Natural killer cell treated with Interleukin-12 subunit alpha and Interleukin-12 subunit beta and Interleukin-15 and Interleukin-18, amount 100 ng/mL, for 72 hours (primary cell): ENCODE measurements at regions not wholly inside any gene's neighbourhood (a gene's known extent, or its start where the extent isn't known, plus 50 kb on each side); places are given as distances from the start of the nearest gene placed in this dataset.
A peak's percentile ranks its signal among the peaks of the same experiment; 100 is the strongest.

Source experiments
- ATAC-seq, 2 donors: fragments of 150-1000 bp; cut with Tn5 transposase in 1 of 2; sonication (Bioruptor Pico), chemical (Tn5 transposase) in 1 of 2; 2 replicates each; pipeline ENCODE4 v1.10.0; 2021
- DNase-seq: peaks from one replicate; pipeline ENCODE4 v3.0.0; 2022; ENCODE audit warnings: low spot score
- H3K27ac Mint-ChIP-seq, 2 donors: 1 replicate in 1 of 2; 2 replicates in 1 of 2; pipeline ENCODE4 v1.8.0; 2022; ENCODE audit warnings: mixed read lengths in 2 of 2, mild to moderate bottlenecking in 1 of 2, moderate library complexity in 1 of 2
- H3K27me3 Mint-ChIP-seq, 2 donors: 1 replicate in 1 of 2; 2 replicates in 1 of 2; pipeline ENCODE4 v1.8.0; 2022; ENCODE audit warnings: mixed read lengths in 2 of 2
- H3K36me3 Mint-ChIP-seq: one replicate; pipeline ENCODE4 v1.8.0; 2022; ENCODE audit warnings: mixed read lengths
- H3K4me1 Mint-ChIP-seq, 2 donors: 1 replicate in 1 of 2; 2 replicates in 1 of 2; pipeline ENCODE4 v1.8.0; 2022; ENCODE audit warnings: low read depth in 2 of 2, mixed read lengths in 2 of 2, mild to moderate bottlenecking in 1 of 2
- H3K4me3 Mint-ChIP-seq: one replicate; pipeline ENCODE4 v1.8.0; 2022; ENCODE audit warnings: mixed read lengths
- H3K9me3 Mint-ChIP-seq: 2 replicates; pipeline ENCODE4 v1.8.0; 2022; ENCODE audit warnings: mixed read lengths

DNA sequence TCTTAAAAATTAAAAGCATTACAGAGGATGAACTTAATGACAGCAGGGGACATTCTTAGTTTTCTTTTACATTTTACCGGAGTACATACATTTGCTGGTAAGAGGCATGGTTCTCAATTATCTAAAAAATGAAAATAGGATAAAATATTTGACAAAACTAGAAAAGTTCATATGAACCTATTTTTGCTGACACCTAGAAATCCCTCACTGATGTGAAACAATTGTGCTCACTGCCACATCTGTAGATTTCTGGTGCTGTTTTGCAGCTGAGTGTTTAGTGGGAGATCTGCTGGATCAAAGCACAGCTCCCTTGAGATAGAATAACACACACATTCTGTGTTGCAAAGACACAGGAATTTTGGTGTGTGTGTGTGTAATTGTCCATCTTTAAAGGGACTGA, 392.9 kb upstream of the B3GALT2 start:
- peaks cover 6 to 8% of the 10 kb centered on the region in 2 donors for H3K27me3 Mint-ChIP-seq
- H3K36me3 Mint-ChIP-seq, result peaks cover 14% of the 10 kb centered on the region
- ATAC-seq, result no peak
- no peak overlapping the region for H3K27ac Mint-ChIP-seq
- no peaks in the 10 kb centered on the region for H3K9me3 Mint-ChIP-seq
- DNase-seq, result no peak
- H3K4me3 Mint-ChIP-seq, result no peak overlapping the region
- no peaks in the 10 kb centered on the region for H3K4me1 Mint-ChIP-seq

DNA sequence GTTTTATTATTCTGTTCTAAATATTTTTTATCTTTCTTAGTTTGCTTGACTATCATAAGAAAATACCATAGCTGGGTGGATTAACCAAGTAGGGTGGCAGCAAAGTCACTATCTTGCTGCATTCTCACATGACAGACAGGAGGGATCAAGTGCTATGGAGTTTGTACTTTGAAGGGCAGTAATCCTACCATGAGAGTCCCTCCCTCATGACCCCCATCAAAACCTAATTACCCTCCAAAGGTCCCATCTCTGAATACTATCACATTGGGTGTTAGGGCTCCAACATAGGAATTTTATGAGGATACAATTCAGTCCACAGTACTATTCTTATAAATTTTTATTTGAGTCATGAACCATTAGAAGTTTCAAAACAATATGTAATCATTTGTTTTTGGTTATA, 388.5 kb upstream of the B3GALT2 start:
- Mint-ChIP-seq H3K27me3 (peaks cover 0 to 5% of the 10 kb centered on the region in 2 donors), H3K4me3 (no peak overlapping the region), H3K36me3 (peaks cover 25% of the 10 kb centered on the region), H3K27ac (no peak overlapping the region), H3K9me3 (peaks cover 3% of the 10 kb centered on the region), H3K4me1 (peaks cover under 1 to 5% of the 10 kb centered on the region in 2 donors)
- ATAC-seq (no peak), DNase-seq (no peak)

DNA sequence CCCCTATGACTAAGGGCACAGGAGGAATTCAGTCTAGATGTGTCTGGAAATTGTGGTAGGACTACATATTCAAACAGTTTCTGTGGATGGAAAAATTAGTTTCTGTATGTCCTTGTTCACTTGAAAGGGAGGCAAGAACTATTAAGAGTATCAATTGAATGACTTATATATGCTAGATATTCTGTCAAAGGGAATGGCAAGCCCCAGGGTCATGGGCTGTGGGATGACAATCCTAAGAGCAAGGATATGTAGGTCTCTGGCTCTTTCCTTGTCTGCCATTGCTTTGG, 383.5 kb upstream of the B3GALT2 start:
- Mint-ChIP-seq H3K27ac (peak overlapping the region; percentile 66 to 68), H3K27me3 (no peaks in the 10 kb centered on the region), H3K36me3 (peaks cover 34% of the 10 kb centered on the region), H3K4me1 (peaks cover 18 to 28% of the 10 kb centered on the region in 2 donors), H3K4me3 (peak overlapping the region; percentile 39), H3K9me3 (peaks cover 3% of the 10 kb centered on the region)
- DNase-seq (no peak), ATAC-seq (no peak)

DNA sequence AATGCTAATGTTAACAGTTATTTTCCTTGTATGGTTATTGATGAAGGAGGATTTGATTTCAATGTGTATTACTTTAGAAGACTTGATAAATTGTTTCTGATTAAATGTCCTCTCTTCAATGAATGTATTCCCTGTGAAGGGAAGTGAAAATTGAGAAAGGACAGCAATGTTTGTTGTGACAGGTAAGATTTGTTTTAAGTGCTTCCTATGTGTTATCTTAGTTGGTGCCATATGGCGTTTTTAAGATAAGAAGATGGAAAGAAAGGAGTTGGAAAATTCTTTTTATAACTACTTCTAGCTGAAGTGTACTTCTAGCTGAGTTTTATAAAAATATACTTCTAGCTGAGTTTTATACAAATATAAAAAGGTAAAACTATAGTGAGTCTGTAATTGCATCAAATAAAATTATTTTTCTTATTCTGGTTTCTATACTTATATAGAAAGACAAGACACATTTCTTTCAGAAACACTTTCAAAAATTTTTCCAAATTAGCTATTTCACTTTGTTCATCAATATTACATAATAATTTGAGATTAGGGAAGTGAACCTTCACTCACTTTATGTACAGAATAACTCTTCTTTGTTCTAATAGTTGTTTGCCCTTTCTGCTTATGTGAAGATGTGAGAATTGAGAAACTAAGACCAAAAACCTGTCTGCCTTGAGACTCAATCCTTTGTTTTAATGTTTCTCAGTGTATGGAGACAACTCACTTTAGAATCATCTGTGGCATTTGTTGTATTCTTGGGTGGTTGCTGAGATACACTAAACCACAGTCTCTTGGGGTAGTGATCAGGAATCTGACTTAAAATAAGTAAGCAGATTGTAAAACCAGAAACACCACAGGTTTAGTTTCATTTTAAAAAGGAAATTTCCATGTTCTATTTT, 382.9 kb upstream of the B3GALT2 start:
- Mint-ChIP-seq H3K4me1 (peaks cover 18 to 28% of the 10 kb centered on the region in 2 donors), H3K9me3 (peaks cover 3% of the 10 kb centered on the region), H3K27ac (peak overlapping the region; percentile 66 to 68), H3K4me3 (peak overlapping the region; percentile 41), H3K27me3 (no peaks in the 10 kb centered on the region), H3K36me3 (peaks cover 34% of the 10 kb centered on the region)
- DNase-seq, result no peak
- ATAC-seq, result peak; percentile 61 to 73

DNA sequence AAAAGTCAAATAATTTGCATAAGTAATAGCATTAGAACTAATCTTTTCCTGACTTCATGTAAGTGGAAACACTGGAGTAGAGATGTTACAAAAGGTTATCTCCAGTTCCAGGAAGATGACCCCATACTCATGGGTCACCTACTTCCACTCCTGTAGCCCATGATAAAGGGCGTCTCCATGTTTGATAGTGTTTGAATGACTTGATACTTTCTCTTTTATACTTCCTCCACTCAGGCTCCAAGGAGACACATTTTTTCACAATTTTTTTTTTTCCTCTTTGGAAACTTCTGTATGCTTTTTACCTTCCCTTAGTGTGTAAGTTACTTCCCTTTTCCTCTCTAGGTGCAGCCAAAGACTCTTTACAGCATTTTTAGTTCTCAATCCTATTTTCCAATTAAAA, 382.1 kb upstream of the B3GALT2 start:
- Mint-ChIP-seq H3K36me3 (peaks cover 28% of the 10 kb centered on the region), H3K27ac (peak overlapping the region in 1 of 2 donors; percentile 66), H3K9me3 (peaks cover 3% of the 10 kb centered on the region), H3K27me3 (no peaks in the 10 kb centered on the region), H3K4me1 (peaks cover 18 to 28% of the 10 kb centered on the region in 2 donors), H3K4me3 (peak overlapping the region; percentile 41)
- DNase-seq, result no peak
- no peak for ATAC-seq

DNA sequence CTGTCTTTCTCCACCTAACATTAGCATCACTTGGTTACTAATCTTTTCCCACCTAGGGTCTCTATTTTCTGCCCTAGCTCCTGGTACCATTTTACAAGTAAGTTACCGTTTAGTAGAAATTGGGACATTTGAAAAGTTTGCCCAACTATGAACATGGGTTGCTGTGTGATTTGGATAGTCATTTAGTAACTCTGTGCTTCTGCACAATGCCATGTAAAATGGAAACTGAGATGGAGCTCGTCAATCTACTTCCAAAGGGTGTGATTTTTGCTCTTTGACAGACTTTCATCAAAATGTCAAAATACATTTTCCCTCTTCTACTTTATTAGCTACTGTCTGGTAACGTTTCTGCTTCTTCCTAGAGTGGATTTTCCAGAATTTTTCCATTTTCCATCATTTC, 381.5 kb upstream of the B3GALT2 start:
- DNase-seq, result no peak
- Mint-ChIP-seq H3K36me3 (peaks cover 24% of the 10 kb centered on the region), H3K4me3 (peak overlapping the region; percentile 41), H3K9me3 (peaks cover 3% of the 10 kb centered on the region), H3K4me1 (peaks cover 18 to 28% of the 10 kb centered on the region in 2 donors), H3K27me3 (no peaks in the 10 kb centered on the region), H3K27ac (peak overlapping the region; percentile 4 to 66)
- ATAC-seq, result peak in 1 of 2 donors; percentile 71

DNA sequence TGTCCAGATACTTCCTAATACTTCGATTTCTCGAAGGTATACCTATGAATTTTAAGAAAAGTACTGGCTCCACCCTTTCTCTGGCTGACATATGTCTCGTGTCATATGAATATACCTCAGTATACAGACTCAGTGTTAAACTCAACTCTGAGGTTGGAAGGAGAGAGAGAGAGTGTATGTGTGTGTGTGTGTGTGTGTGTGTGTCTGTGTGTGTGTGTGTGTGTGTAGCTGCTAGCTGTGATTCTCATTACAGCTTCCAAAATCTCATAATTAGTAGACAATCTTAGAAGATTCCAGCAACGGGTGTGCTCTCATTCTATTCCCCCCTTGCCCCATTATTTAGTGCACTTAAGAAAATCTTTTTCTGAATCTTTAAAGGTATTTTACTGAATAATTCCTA, 380.3 kb upstream of the B3GALT2 start:
- peaks cover 13% of the 10 kb centered on the region for H3K36me3 Mint-ChIP-seq
- ATAC-seq (no peak), DNase-seq (no peak)
- H3K4me1 Mint-ChIP-seq, result peaks cover 18 to 28% of the 10 kb centered on the region in 2 donors
- no peak overlapping the region for H3K27ac Mint-ChIP-seq
- H3K27me3 Mint-ChIP-seq, result no peaks in the 10 kb centered on the region
- no peak overlapping the region for H3K4me3 Mint-ChIP-seq
- H3K9me3 Mint-ChIP-seq, result no peaks in the 10 kb centered on the region

- ATAC-seq (no peak), DNase-seq (no peak)
- Mint-ChIP-seq H3K9me3 (no peaks in the 10 kb centered on the region), H3K27ac (no peak overlapping the region), H3K4me1 (peaks cover 18 to 28% of the 10 kb centered on the region in 2 donors), H3K36me3 (peaks cover 9% of the 10 kb centered on the region), H3K27me3 (no peaks in the 10 kb centered on the region), H3K4me3 (no peak overlapping the region)
Observed at GRCh38 chr1:193565971-193566577, 379.7 kb upstream of the B3GALT2 start.

GRCh38 chr1:193562121-193562520, 375.7 kb upstream of the B3GALT2 start:
- no peak overlapping the region for H3K27ac Mint-ChIP-seq
- no peaks in the 10 kb centered on the region for H3K9me3 Mint-ChIP-seq

DNA sequence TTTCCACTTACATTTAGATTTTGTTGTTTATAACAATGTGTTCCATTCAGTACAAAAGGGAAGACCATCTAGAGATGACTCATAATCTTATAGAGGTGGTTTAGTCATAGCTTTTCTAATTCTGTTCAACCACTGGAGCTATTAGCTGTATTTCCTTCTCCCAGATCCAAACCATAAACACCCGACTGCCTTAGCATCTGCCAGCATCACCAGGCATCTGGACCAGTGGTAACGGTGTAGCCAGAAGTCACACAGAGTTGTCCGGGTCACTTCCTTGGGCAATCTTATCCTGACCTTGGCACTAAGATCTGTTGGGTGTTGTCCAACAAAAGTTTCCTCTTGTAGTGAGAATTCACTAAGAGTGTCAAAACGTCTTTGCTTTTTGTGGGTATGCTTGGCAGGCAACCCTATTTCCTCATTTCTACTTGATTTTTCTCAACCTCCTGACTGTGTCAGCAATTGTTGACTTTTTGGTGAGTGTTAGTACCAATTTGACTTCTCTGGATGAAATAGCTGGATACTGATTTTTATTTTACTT, 372.1 kb upstream of the B3GALT2 start:
- peak overlapping the region; percentile 42 for H3K4me3 Mint-ChIP-seq
- peaks cover 6 to 12% of the 10 kb centered on the region in 2 donors for H3K4me1 Mint-ChIP-seq
- H3K27me3 Mint-ChIP-seq, result no peaks in the 10 kb centered on the region
- DNase-seq (no peak), ATAC-seq (peak; percentile 75 to 81)
- H3K27ac Mint-ChIP-seq, result peak overlapping the region; percentile 15 to 21
- H3K9me3 Mint-ChIP-seq, result no peaks in the 10 kb centered on the region
- peaks cover 6% of the 10 kb centered on the region for H3K36me3 Mint-ChIP-seq

More at GRCh38 chr1:193562121-193562520, 375.7 kb upstream of the B3GALT2 start:
- no peak for DNase-seq
- H3K36me3 Mint-ChIP-seq, result no peaks in the 10 kb centered on the region
- ATAC-seq, result no peak
- no peaks in the 10 kb centered on the region for H3K27me3 Mint-ChIP-seq
- no peak overlapping the region for H3K4me3 Mint-ChIP-seq
- peaks cover 6 to 12% of the 10 kb centered on the region in 2 donors for H3K4me1 Mint-ChIP-seq

DNA sequence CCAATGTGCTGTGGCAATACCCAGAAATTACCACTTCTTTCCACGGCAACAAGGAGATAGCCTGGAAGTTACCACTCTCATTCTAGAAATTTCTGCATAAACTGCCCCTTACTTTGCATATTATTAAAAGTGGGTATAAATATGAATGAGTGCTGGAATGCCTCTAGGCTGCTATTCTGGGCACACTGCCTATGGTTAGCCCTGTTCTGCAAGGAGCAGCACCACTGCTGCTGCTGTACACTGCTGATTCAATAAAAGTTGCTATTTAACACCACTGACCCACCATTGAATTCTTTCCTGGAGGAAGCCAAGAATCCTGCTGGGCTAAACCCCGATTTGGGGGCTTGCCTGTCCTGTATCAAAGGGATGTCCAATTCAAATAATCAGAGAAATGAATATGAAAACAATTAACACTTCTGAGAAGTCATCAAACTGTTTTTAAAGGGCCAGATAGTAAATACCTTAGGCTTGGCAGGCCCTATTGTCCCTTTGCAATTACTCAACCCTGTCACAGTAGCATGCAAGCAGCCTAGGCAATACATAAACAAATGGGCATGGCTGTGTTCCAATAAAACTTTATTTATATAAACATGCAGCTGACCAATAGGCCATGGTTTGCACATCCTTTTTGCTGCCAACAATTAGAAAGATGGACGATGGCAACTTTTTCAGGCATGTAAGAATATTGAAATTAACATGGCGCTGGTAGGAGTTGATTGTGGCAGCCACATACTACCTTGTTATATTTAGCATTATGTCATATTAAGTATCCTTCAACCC, 369.4 kb upstream of the B3GALT2 start:
- no peak overlapping the region for H3K27ac Mint-ChIP-seq
- no peak overlapping the region for H3K4me3 Mint-ChIP-seq
- peaks cover 6 to 12% of the 10 kb centered on the region in 2 donors for H3K4me1 Mint-ChIP-seq
- H3K27me3 Mint-ChIP-seq, result no peaks in the 10 kb centered on the region
- no peaks in the 10 kb centered on the region for H3K9me3 Mint-ChIP-seq
- H3K36me3 Mint-ChIP-seq, result peaks cover 6% of the 10 kb centered on the region
- no peak for DNase-seq
- no peak for ATAC-seq

DNA sequence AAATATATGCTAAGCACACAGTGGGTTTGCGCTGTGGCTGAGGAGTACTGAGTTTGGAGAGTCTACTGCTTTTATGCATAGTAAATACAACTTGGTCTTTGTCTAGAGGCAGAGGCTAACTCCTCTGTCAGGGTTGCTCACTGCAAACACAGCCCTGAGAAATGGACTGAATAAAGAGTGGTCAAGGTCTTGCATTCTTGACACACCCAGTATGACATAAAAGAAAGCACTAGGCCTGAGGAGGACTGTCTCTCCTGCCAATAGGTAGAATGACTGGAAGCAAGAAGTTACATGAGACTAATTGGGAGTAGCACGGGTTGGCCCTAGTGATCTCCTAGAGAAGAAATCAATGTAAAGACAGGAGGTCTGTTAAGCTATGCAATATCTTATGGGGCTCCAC, 367.2 kb upstream of the B3GALT2 start:
- no peak overlapping the region for H3K27ac Mint-ChIP-seq
- no peak overlapping the region for H3K4me3 Mint-ChIP-seq
- H3K9me3 Mint-ChIP-seq, result no peaks in the 10 kb centered on the region
- DNase-seq (no peak), ATAC-seq (no peak)
- no peaks in the 10 kb centered on the region for H3K27me3 Mint-ChIP-seq
- peaks cover 6% of the 10 kb centered on the region for H3K36me3 Mint-ChIP-seq
- peaks cover 2% of the 10 kb centered on the region in 2 donors for H3K4me1 Mint-ChIP-seq

- Mint-ChIP-seq H3K27ac (no peak overlapping the region), H3K27me3 (no peaks in the 10 kb centered on the region), H3K4me1 (no peaks in the 10 kb centered on the region), H3K36me3 (peaks cover 6% of the 10 kb centered on the region), H3K4me3 (no peak overlapping the region), H3K9me3 (no peaks in the 10 kb centered on the region)
- DNase-seq (no peak), ATAC-seq (no peak)
Observed at GRCh38 chr1:193552274-193552673, 365.9 kb upstream of the B3GALT2 start.
